CD4-positive, alpha-beta T cell treated with Interleukin-12 subunit alpha and Interleukin-12 subunit beta, for 1 hour (primary cell): ENCODE measurements at regions not wholly inside any gene's neighbourhood (a gene's known extent, or its start where the extent isn't known, plus 50 kb on each side); places are given as distances from the start of the nearest gene placed in this dataset.
A peak's percentile ranks its signal among the peaks of the same experiment; 100 is the strongest.

ENCODE experiments used
- DNase-seq: peaks from one replicate; pipeline ENCODE4 v3.0.0-alpha.2; 2020

DNA sequence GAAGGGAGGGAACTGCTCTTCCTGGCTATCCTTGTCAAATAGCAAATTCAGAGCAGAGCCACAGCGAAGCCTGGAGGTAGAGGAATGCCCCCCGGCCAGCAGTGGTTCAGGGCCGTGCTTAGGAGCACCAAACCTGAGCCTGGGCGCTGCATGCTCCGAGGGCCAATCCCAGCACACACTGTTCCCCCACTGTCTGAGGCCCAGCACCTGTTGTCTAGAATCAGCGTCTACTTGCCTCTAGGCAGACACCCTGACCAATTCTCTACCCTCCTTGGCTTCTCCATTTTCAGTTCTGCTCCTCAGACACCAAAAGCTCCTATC is 177.6 kb upstream of the PKDCC start:
- DNase-seq: no peak

GRCh38 chr2:41871080-41871479 is 176.7 kb upstream of the PKDCC start:
- DNase-seq: no peak

DNA sequence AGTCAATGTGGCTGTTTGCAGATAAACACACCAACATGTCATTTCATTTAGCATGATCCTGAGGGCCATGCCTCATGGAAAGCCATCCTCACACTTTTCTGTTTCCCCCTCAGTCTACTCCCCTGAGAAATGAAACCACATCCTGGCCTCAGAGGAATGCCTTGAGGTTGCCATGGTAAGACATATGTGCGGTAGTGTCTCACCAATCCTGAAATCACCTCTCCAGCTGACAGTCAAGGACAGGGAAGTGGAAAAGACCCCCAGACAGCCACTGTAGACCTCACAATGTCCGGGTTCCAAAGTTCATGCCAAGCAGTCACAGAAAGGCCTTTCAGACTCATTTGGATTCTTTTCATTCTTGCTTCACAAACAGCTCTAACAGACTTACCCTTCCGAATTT is 175.2 kb upstream of the PKDCC start:
- no peak for DNase-seq

DNA sequence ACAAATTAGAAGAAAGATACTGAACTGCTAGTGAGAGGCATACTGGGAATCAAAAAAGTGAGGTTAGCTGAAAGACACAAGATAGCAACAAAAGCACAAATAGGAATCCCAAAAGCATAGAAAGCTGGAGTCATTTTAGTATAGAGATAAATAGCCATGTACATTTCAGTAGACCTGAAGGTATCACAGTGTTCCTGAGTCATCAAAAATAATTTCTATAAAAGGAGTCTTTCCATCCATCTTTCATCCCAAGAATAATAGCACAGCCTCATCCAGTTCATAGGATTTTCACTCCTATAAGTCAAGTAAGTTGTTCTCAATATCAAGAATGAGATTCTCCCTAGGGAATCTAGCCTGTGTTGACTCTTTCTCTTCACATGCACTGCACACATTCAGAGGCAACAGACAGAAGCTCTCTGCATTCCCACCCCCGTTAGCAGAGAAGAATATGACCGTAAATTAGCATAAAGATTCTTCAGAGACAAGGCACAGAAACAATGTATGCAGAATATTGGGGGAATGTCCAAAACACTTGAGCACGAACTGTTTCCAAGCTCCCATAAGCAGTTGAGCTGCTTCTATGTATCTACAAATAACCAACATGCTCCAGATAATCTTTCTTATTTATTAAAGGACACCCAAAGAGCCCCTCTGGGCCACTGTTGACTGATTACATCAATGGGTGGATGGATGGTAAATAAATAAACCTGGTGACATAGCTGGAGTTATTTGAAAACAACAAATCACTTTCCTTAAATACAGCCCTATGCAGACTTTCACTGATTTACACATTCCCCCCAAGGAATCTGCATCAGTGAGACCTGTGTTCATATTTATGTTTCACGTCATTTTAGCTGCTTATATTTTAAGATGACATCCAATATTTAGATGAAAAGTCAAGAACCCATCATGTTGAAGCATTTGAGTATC is 174.5 kb upstream of the PKDCC start:
- DNase-seq: no peak

GRCh38 chr2:41877114-41877678 is 170.6 kb upstream of the PKDCC start:
- DNase-seq: no peak

DNA sequence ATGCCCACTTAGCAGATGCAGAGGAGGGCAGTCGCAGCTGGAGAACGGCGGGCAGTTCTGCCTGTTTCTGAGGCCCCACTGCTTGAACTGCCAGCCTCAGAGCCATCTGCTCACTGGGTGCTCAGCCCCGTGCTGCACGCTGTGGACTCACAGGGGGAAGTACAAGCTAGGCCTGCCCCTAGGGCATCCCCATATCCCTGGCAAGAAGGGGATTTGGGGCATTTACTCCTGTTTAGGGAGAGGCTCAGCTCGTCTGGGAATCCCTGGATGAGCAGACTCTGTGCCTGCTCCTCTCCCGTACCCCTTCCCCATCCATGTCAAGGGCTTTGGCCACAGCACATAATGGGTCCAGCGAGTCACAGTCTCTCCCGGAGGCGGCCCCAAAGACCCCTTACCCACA is 169.8 kb upstream of the PKDCC start:
- no peak for DNase-seq

GRCh38 chr2:41878716-41879234 is 169.0 kb upstream of the PKDCC start:
- DNase-seq: no peak

DNA sequence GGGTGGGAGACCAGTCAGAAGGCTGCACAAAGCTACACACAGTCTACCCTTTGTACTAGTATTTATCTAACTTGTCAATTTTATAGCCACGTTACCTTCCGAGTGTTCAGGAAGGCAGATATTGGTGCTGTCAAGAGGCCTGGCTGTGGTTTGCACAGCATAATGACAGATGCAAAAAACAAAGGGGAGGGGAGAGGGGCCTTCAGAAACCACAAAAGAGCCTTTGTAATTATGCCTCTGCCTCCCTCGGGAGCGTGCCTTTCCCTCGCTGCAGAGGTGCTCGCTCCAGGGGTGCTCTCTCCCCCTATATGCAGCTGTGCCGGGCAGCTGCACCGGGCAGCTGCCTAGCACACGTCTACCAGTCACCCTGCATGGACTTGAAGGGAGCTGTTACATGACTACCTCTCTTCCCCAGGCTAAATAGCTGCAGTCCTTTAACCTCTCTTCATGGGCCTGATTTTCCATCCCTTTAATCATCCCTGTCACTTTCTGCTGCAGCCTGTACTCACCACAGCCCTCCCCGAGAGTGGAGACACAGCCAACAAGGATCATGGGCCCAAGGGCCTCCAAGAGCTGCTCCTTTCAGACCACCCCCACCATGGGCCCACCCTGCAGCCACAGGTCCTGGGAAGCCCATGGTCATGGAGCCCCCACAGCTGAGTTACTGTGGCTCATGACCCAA is 168.4 kb upstream of the PKDCC start:
- no peak for DNase-seq

DNA sequence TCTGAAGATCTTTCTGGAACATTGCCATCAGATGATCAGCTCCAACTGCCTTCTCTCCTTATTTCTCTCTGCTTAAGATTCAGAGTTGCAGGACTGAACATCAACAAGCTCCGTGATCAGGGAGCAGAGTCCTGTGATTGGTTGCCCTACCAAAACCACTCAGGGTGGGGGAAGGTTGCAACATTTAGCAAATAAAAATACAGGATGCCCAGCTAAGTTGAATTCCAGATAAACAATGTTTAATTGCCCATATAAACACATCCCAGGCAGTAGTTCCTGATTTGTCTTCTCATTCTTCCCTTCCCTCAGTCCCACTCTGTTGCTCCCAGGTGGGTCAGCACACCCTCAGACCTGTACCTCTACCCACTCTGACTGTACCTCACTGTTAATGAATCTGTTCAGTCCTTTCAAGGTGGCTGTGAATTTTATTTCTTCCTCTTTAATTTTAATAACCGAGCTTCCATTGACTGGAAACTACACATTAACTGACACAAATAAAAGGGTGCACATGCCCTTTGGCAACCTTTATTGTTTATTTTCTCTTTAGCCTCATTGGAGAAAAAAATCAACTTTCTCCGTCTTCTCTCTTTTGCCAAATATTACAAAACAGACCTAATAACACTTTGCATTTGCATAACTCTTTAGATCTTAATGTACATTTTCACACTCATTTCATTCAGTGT is 167.1 kb upstream of the PKDCC start:
- DNase-seq: no peak

DNA sequence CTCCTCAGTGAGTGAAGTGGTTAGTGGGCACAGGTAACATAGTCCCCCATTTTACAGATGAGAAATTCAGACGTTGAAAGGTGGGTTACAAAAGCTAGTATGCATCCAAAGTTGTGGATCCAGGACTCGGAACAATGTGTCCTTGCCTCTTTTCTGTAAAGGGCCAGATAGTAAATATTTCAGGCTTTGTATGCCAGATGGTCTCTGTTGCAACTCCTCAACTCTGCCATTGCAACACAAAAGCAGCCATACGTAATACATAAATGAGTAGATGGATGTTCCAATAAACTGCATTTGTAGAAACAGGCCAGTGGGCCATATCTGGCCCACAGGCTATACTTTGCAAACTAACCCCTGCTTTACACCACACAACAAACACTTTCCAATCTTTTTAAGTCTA is 166.6 kb upstream of the PKDCC start:
- no peak for DNase-seq

DNA sequence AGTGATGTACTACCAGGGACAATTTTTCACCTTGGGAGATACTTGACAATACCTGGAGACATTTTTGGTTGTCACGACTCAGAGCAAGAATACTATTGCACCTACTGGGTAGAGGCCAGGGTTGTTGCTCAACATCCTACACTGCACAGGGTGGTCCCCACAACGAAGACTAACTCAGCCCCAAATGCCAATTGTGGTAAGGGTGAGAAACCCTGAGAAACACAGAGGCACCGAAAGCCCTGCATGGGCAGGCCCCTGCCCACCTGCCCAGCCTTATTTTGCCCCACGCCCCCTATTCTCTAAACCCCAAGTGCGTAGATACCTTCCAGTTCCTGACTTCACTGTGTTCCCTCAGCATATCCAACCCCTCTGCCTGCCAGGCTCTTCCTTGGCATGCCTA is 163.1 kb upstream of the PKDCC start:
- no peak for DNase-seq

DNA sequence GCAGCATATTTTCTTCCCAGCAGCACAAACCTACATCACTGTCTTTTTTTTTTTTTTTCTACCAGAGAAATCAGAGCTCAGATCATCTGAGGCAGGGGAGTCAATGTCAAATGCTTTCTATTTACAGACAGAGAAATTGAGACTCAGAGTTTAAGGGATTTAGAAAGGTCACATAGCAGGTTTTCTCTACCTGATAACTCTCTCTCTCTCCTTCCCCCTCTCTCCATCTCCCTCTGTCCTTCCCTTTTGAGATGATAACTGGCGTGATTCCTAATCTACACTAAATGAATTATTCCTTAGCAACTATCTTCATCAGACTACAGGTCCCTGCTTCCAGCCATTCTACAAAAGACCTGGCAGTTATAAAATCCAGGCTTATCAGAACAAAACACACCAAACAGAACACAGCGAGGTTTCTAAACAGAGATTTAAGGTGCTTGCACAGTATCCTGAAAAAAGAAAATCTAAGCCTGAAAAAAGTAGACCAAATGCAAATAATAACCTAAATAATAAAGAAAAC is 161.6 kb upstream of the PKDCC start:
- no peak for DNase-seq

DNA sequence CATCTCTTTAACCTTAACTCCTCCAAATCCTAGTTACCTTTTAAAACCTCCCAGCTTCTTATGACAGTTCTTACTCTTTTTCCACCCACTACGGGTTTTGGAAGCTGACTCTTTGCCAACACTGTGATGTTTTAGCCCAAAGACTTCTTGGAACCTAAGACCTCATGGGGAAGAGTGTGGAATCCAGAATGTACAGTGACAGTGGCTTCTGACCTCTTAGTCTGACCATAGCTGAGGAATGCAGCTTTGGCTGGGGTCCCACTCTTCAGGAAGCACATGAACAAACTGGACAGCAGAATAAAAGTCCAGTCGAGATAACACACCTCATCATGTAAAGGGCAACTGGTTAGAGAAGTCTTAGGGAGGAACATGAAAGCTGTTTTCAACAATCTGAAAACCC is 161.1 kb upstream of the PKDCC start:
- no peak for DNase-seq

GRCh38 chr2:41890341-41890740 is 157.5 kb upstream of the PKDCC start:
- DNase-seq: no peak

DNA sequence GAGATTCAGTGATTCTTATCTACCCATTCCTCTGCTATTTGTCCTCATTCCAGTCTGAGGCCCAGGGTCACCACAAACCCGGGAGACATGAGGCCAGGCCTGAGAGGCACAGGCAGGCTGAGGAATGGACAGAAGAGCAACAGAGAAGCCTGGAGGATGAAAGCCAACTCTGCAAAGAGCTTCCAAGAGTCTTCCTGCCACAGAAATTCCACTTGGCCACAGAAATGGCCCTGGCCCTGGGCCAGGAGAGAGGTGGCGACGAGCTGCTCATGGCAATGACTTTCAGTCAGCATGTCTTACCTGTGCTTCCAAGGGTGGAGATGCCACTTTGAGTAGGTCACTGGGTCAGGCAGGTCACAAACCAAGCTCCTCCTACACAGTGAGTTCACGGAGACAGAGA is 155.3 kb upstream of the PKDCC start:
- DNase-seq: no peak

- DNase-seq: no peak
Measured at GRCh38 chr2:41894563-41895333, 153.1 kb upstream of the PKDCC start.

GRCh38 chr2:41895334-41895664 is 152.5 kb upstream of the PKDCC start:
- DNase-seq: no peak

GRCh38 chr2:41896186-41896846 is 151.5 kb upstream of the PKDCC start:
- DNase-seq: peak; percentile 53

DNA sequence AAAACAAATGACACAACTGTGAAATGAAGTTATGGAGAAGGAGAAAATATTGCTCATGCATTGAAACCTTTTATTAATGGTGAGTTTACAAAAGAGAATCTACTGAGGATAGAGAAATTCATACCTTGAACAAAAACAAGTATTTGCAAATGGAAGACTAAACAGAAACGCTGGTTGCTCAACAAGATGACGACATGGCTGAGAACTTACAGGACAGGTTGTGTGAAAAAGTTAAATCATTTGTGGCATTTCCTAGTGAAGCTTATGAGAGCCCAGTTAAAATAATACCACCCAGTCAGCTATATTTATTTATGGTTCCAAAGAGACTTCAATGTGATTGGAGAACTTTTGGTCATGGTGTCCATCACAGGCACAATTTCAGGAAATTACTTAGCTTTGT is 148.6 kb upstream of the PKDCC start:
- no peak for DNase-seq

- no peak for DNase-seq
Measured at GRCh38 chr2:41900101-41900577, 147.7 kb upstream of the PKDCC start.

GRCh38 chr2:41902897-41903296 is 144.9 kb upstream of the PKDCC start:
- no peak for DNase-seq
